Uterus (tissue), 2 donors: ENCODE measurements at regions not wholly inside any gene's neighbourhood (a gene's known extent, or its start where the extent isn't known, plus 50 kb on each side); places are given as distances from the start of the nearest gene placed in this dataset.

ENCODE experiments used
- CTCF ChIP-seq, 4 experiments: fragments of 200-600 bp in 2 of 4; fragments of 450-650 bp in 2 of 4; sonication (generic) in 2 of 4; IDR thresholded peaks; one replicate each; pipeline ENCODE4 v1.5.1; 2016 to 2019; ENCODE audit warnings: antibody characterized with exemption in 4 of 4, mild to moderate bottlenecking in 2 of 4, moderate library complexity in 1 of 4
- POLR2A ChIP-seq, 2 donors: fragments of 450-650 bp; IDR thresholded peaks; one replicate each; pipeline ENCODE4 v1.6.1; 2016; ENCODE audit warnings: antibody characterized with exemption in 2 of 2, mild to moderate bottlenecking in 1 of 2, moderate library complexity in 1 of 2

GRCh38 chr5:60485361-60485760, 214.6 kb downstream of the DEPDC1B start:
- TF ChIP-seq POLR2A (IDR thresholded peaks at IDR 0.05): no peak
- no peak for TF ChIP-seq CTCF (IDR thresholded peaks at IDR 0.05)
